KMS-11 (cell line): ENCODE measurements at regions not wholly inside any gene's neighbourhood (a gene's known extent, or its start where the extent isn't known, plus 50 kb on each side); places are given as distances from the start of the nearest gene placed in this dataset.
"Not testable (repeated sequence)": the region's sequence is repeated elsewhere in the genome, so short reads cannot be mapped to it uniquely, and the experiment has no call there.

Experiments
- H2AFZ ChIP-seq: fragments of 200-600 bp; sonication (generic); 2 replicates; pipeline ENCODE4 v1.6.1; 2016; ENCODE audit warnings: antibody characterized with exemption, mixed run types, low read depth
- H3K27ac ChIP-seq: fragments of 200-600 bp; sonication (generic); 2 replicates; pipeline ENCODE4 v1.6.1; 2016; ENCODE audit warnings: mild to moderate bottlenecking, mixed run types
- H3K27me3 ChIP-seq: fragments of 200-600 bp; sonication (generic); 2 replicates; pipeline ENCODE4 v1.6.1; 2017; ENCODE audit warnings: mild to moderate bottlenecking, low read depth, mixed run types, moderate library complexity; ENCODE audit not compliant: insufficient read depth
- H3K36me3 ChIP-seq: fragments of 200-600 bp; sonication (generic); 2 replicates; pipeline ENCODE4 v1.6.1; 2017; ENCODE audit warnings: mild to moderate bottlenecking, mixed run types; ENCODE audit not compliant: insufficient read depth
- H3K4me1 ChIP-seq: fragments of 200-600 bp; sonication (generic); 2 replicates; pipeline ENCODE4 v1.6.1; 2016; ENCODE audit warnings: mild to moderate bottlenecking, low read depth, mixed run types; ENCODE audit not compliant: poor library complexity, severe bottlenecking
- H3K4me2 ChIP-seq: fragments of 200-600 bp; sonication (generic); 2 replicates; pipeline ENCODE4 v1.7.0; 2016; ENCODE audit warnings: mild to moderate bottlenecking, mixed run types
- H3K4me3 ChIP-seq: fragments of 200-600 bp; sonication (generic); IDR thresholded peaks from 2 replicates; pipeline ENCODE4 v1.6.1; 2017; ENCODE audit warnings: low read depth, low read length, mixed read lengths; ENCODE audit not compliant: insufficient read depth
- H3K79me2 ChIP-seq: fragments of 200-600 bp; sonication (generic); 2 replicates; pipeline ENCODE4 v1.6.1; 2016; ENCODE audit warnings: low read depth, mixed run types; ENCODE audit not compliant: insufficient read depth
- H3K9ac ChIP-seq: fragments of 200-600 bp; sonication (generic); 2 replicates; pipeline ENCODE4 v1.6.1; 2016; ENCODE audit warnings: mild to moderate bottlenecking, mixed run types
- H4K20me1 ChIP-seq: fragments of 200-600 bp; sonication (generic); 2 replicates; pipeline ENCODE4 v1.6.1; 2016; ENCODE audit warnings: mild to moderate bottlenecking, mixed run types; ENCODE audit not compliant: insufficient read depth
- CTCF ChIP-seq: fragments of 200-600 bp; sonication (generic); conservative IDR thresholded peaks from 2 replicates; pipeline ENCODE4 v1.6.1; 2017; ENCODE audit warnings: low read depth, mild to moderate bottlenecking, antibody characterized with exemption, low read length, moderate library complexity, mixed read lengths

GRCh38 chr19:28140201-28140600 lies 1072.8 kb downstream of the UQCRFS1 start:
- Histone ChIP-seq H3K4me1 (no peaks in the 10 kb centered on the region), H3K36me3 (no peaks in the 10 kb centered on the region), H3K27ac (no peak overlapping the region), H4K20me1 (no peaks in the 10 kb centered on the region), H3K4me2 (no peak overlapping the region), H3K27me3 (no peaks in the 10 kb centered on the region), H2AFZ (no peak overlapping the region), H3K9ac (no peak overlapping the region), H3K4me3 (no peak overlapping the region), H3K79me2 (no peaks in the 10 kb centered on the region)
- no peak for TF ChIP-seq CTCF

GRCh38 chr19:28137772-28138171 lies 1075.2 kb downstream of the UQCRFS1 start:
- no peaks in the 10 kb centered on the region for H3K4me1 ChIP-seq
- H3K27me3 ChIP-seq = no peaks in the 10 kb centered on the region
- no peak for TF ChIP-seq CTCF
- no peak overlapping the region for H2AFZ ChIP-seq
- no peaks in the 10 kb centered on the region for H3K36me3 ChIP-seq
- H3K4me3 ChIP-seq = no peak overlapping the region
- no peak overlapping the region for H3K9ac ChIP-seq
- no peak overlapping the region for H3K27ac ChIP-seq
- no peaks in the 10 kb centered on the region for H4K20me1 ChIP-seq
- no peak overlapping the region for H3K4me2 ChIP-seq
- H3K79me2 ChIP-seq = no peaks in the 10 kb centered on the region

GRCh38 chr19:28136796-28137195 lies 1076.2 kb downstream of the UQCRFS1 start:
- Histone ChIP-seq H3K79me2 (no peaks in the 10 kb centered on the region), H3K4me1 (no peaks in the 10 kb centered on the region), H3K27ac (no peak overlapping the region), H3K27me3 (no peaks in the 10 kb centered on the region), H4K20me1 (no peaks in the 10 kb centered on the region), H3K9ac (no peak overlapping the region), H2AFZ (no peak overlapping the region), H3K36me3 (no peaks in the 10 kb centered on the region), H3K4me3 (no peak overlapping the region), H3K4me2 (no peak overlapping the region)
- no peak for TF ChIP-seq CTCF

- Histone ChIP-seq H3K4me2 (no peak overlapping the region), H3K36me3 (no peaks in the 10 kb centered on the region), H4K20me1 (no peaks in the 10 kb centered on the region), H3K79me2 (no peaks in the 10 kb centered on the region), H3K4me3 (no peak overlapping the region), H3K9ac (no peak overlapping the region), H3K27me3 (no peaks in the 10 kb centered on the region), H3K27ac (no peak overlapping the region), H2AFZ (no peak overlapping the region), H3K4me1 (no peaks in the 10 kb centered on the region)
- no peak for TF ChIP-seq CTCF
These were observed 1077.1 kb downstream of the UQCRFS1 start for GRCh38 chr19:28135825-28136224.

- Histone ChIP-seq H3K27me3 (no peaks in the 10 kb centered on the region), H3K9ac (no peak overlapping the region), H4K20me1 (no peaks in the 10 kb centered on the region), H3K27ac (no peak overlapping the region), H3K4me2 (no peak overlapping the region), H3K4me1 (no peaks in the 10 kb centered on the region), H3K79me2 (no peaks in the 10 kb centered on the region), H3K4me3 (no peak overlapping the region), H3K36me3 (no peaks in the 10 kb centered on the region), H2AFZ (no peak overlapping the region)
- TF ChIP-seq CTCF = no peak
These were observed 1078.6 kb downstream of the UQCRFS1 start for GRCh38 chr19:28134311-28134710.

GRCh38 chr19:28130881-28131280 lies 1082.1 kb downstream of the UQCRFS1 start:
- H2AFZ ChIP-seq, H3K79me2 ChIP-seq, H3K4me1 ChIP-seq, H3K4me3 ChIP-seq, H3K9ac ChIP-seq, H3K27ac ChIP-seq, H4K20me1 ChIP-seq, H3K36me3 ChIP-seq, H3K4me2 ChIP-seq, H3K27me3 ChIP-seq: not testable (repeated sequence)
